NCI-H526 (cell line): ENCODE measurements at regions not wholly inside any gene's neighbourhood (a gene's known extent, or its start where the extent isn't known, plus 50 kb on each side); places are given as distances from the start of the nearest gene placed in this dataset.
A peak's percentile ranks its signal among the peaks of the same experiment; 100 is the strongest.

ENCODE experiments used
- DNase-seq, 2 experiments: peaks; one replicate each; lab custom pipeline; 2025; lab: John Stamatoyannopoulos, UW

DNA sequence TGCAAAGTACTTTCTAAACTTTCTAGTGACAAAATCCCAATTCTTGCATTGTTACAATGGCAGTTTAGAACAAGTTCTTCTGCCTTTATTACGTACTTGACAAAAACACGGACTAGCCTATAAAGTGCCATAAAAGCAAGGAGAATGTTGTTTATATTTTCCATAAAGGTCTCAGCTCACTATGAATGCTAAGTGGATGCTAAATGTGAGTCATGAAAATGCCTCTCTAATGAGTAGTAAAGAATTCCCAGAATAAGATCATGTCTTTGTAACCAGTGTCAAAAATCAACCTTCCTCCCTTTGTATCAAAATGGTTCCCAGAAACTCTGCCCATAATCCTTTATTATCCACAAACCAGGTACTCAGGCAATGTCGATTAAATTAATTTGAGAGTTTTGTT is 539.8 kb upstream of the SLIT2 start:
- no peak for DNase-seq

DNA sequence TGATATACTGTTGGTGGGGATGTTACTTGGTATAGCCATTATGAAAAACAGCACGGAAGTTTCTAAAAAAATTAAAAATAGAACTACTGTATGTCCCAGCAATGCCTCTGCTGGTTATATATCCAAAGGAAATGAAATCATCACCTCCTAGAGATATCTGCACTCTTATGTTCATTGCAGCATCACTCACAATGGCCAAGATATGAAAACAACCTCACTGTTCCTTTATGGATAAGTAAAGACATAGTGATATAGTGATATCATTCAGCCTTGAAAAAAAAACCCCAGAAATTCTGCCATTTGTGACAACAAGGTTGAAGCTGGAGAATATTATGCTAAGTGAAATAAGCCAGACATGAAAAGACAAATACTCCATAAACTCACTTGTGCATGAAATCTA is 543.8 kb upstream of the SLIT2 start:
- peak; percentile 21 to 48 for DNase-seq

DNA sequence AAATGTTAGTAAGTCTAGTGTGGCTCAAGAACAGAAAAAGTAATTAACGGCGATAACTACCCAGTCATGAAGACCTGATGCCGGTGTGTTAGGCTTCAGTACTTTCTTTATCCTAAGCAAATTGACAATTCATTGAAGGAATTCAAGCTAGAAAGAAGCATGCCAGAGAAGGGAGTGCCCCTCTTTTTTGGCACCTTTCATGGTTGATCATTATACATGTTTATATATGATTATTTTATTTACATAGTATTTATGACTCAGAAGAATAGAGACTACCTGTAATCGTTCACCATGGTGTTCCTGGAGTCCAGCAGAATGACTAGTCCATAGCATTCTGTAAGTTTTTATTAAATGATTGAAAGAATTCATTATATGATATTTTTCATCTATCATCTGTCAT is 548.3 kb upstream of the SLIT2 start:
- DNase-seq: no peak

DNA sequence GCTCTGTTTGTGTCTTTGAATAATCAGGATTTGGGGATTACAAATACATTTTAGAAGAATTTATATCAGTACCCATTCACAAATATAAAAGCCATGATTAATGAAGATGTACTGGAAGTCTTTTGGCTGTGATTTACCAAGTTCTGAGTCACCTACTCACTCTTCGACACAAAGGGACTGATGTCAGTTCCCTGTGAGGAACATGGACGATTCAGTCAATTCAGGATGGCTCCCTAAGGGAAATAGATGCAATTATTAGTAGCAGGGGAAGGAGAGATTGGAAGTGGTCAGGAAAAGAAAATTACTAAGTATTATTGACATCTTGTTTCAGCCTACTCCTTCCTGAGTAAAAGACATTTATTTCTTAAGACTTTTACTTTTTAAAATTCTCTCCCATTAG is 550.7 kb upstream of the SLIT2 start:
- DNase-seq: no peak

DNA sequence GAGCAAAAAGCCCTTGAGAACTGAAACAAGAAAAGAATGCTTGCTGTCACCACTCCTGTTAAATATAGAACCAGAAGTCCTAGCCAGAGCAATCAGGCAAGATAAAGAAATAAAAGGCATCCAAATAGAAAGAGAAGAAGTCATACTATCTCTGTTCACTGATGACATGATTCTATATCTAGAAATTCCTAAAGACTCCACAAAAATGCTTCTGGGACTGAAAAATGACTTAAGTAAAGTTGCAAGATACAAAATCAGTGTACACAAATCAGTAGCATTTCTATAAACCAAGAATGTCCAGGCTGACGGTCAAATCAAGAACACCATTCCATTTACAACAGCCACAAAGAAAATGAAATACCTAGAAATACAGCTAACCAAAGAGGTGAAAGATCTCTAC is 552.7 kb upstream of the SLIT2 start:
- DNase-seq: no peak

DNA sequence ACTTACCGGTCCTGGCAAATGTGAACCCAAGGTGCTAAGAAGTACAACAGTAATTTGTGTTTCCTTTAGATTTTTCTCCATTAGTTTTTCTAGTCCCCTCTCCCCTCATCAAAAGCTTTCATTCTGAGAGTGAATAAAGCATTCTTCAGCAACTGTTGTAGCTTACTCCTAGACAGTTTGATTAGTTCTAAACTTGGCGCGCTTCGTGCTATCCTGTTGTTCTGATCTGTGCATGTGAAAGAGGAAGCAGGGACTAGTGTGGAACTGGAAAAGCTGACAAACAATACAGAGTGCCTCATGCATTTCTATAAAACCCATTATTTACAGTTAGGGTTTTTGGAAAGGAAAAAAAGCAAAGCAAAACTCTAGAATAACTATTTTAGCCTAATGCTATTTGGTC is 556.9 kb upstream of the SLIT2 start:
- DNase-seq: no peak

DNA sequence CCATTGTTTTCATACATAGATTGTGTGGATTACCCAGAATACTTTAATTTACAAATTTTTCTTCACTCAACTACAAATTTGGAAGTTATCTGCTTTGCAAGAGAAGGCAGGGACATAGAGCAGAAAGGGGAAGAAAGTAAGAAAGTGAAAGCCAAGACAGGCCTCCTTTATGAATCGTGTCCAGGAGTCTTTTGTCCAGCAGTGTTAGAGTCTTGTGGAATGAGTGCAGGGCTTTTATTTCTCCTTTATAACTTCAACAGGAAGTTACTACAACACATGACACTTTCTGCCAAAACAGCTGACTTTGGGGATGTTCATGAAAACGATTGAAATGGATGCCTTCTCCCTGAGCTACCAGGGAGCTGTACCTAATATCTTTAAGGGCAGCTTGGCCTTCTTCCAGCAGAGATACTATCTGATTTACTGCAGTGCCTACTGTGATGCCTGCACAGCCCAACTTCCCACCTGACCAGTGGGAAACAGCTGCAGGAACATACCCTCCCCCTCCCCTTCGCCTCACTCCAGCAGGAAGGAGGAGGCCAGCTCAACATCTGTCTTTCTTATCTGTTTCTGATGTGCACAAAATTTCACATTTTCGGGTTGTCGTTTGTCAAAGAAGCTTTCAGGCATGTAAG is 557.7 kb upstream of the SLIT2 start:
- DNase-seq: no peak

DNA sequence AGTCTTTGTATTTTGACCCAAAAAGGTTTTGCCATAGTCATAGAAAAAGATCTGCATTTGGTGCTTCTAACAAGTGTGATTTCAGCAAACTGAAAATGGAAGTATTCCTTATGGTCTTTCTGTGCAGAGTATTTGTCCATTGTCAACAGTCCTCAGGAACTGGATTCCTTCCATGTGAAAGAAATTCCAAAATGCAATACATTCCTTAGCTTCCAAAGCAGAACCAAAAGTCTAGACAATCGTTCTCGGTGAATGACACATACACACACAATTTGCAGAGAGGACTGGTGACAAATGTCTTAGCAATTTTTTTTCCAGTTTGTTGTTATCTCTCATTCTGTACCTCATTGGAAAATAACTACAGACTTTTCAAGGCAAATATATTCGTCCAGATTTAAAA is 562.2 kb upstream of the SLIT2 start:
- DNase-seq: no peak

DNA sequence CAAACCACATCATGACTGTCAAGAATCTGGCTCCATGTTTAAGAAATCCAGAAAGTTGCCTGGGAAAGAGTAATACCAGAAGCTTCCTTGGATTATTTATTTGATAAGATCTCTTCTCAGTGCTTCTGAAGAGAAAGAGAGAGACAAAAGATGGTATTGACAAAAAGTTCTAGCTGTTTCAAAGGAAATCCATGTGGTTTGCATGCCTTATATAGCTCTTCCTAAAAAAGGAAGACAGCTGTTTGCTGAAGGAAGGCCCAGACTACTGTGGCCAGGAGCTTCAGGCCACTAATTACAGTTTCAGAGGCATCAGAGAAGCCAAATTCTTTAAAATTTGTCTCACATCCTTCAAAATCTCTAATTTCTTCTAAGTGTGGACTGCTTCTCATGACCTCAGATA is 565.2 kb upstream of the SLIT2 start:
- DNase-seq: no peak

DNA sequence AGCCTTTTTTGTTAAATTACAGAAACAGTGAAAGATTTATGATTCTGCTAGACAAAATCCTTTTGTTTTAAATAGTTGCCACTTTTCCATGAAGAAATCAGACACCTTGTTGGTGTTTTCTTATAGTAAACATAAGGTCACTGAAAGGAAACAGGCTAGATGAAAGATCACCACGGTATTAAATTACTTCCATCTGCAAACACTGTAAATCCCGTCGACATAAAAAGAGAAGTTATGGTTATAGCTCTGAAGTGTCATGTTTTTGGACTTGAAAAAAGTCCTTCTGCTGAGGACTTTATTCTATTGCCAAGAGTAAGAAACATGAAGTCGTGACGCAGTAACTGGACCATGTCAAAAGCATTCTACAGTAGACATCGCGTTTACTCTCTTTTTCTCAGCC is 567.6 kb upstream of the SLIT2 start:
- DNase-seq: no peak

DNA sequence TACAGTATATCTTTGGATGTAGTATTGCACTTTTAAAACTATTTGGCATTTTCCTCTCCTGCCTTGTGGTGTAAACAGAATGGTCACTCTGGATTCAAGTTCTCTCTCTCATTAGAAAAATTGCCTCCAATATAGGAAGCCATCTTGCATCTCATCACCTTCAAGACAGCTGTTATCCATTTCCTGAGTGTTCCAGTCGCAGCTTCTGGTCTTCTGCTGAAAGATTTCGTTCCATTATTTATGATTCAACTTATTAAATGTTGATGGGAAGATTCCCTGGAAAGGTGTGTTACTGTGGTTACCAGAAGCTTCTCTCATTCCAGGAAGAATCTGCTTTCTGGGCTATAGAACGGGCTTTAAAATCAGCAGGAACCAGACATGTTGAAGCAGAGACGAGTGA is 568.3 kb upstream of the SLIT2 start:
- no peak for DNase-seq

DNA sequence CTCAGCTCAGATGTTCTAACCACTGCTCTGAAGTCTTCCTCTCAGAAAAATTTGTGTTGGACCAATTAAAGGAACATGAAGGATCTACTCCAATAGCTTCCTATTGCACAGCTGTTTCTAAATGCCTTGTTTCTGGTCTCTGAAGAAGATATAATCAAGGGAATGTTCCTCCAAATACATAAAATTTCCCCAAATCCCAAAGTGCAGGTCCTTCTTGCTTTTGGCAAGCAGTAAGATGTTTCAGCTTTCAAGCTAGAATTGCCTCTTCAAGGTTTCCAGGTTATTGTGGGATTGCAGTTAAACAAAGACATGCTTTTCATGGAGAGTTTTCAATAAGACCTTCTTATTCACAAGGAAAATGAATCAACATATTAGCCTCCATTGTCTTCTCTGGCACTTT is 574.5 kb upstream of the SLIT2 start:
- no peak for DNase-seq

DNA sequence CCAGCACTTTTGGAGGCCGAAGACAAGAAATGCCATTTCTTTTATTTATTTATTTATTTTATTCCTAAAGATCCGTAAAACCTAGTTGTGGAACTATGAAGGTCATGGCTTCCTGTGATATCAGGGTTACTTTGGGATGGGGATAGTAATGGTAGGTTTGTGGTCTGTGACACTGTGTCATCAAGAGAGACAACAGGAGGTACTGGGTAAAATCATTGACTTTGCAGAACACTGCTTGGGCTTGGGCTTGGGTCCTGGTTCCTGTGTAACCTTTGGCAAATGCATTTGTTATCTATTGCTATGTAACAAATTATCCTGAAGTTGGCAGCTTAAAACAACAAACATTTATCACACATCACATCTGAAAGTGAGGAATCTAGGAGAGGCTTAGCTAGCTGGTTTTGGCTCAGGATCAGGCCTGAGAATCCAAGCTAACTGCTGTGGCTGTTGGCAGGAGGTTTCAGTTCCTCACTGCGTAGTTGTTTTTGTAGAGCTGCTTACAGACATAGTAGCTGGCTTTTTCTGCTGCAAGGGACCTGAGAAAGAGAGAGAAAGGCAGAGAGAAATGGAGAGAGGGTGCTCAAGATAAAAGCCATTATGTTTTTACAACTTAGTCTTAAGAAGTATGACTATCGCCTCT is 576.4 kb upstream of the SLIT2 start:
- no peak for DNase-seq

DNA sequence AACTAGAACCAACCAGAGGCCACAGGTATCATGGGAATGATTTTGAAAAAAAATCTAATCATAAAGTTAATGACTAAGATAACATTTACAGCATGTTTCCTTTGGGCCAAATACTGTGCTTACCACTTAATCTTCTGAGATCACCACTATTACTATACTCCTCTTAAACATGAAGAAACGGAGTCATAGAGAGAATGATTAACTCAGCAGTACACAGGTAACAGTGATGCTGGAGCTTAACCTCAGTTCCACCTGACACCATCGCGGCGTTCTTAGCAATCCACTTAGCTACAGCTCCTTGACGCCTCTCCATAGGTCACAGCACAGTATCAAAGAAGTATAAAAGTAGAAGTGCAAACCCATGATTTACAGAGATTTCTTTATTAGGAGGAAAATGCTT is 592.6 kb upstream of the SLIT2 start:
- DNase-seq: no peak

DNA sequence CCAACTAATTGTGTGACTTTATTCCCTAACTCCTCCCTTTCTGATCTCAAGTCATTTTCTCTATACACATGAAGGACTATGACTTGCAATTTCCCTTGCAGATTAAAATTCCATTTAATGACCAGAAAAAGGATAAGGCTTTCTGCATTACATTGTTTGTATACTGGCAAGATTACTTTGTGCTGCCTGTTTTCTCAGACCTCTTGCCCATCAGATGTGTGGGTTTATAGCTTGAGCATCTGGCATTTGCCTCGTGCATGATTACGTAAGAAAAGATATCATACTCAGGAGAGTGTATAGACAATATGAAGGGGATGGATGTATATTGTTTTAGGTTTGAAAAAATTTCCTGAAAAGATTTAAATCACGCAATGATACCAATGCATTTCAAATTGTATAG is 593.8 kb upstream of the SLIT2 start:
- DNase-seq: no peak

DNA sequence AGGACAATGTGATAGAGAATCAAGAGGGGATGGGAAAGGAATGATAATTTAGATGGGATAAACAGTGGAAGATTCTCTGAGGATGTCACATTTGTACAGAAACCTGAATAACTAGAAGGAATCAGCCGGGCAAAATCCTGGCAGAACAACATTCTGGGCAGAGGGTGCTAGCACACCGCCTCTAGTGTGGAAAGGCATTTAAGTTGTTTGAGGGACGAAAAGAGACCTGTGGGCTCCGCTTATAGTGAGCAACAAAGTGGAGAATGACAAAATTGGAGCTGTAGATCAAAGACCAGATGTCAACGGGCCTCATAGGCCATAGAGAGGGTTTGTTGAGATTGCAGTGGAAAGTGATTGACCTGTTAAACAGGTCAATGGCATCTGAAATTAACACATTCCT is 596.0 kb upstream of the SLIT2 start:
- no peak for DNase-seq

DNA sequence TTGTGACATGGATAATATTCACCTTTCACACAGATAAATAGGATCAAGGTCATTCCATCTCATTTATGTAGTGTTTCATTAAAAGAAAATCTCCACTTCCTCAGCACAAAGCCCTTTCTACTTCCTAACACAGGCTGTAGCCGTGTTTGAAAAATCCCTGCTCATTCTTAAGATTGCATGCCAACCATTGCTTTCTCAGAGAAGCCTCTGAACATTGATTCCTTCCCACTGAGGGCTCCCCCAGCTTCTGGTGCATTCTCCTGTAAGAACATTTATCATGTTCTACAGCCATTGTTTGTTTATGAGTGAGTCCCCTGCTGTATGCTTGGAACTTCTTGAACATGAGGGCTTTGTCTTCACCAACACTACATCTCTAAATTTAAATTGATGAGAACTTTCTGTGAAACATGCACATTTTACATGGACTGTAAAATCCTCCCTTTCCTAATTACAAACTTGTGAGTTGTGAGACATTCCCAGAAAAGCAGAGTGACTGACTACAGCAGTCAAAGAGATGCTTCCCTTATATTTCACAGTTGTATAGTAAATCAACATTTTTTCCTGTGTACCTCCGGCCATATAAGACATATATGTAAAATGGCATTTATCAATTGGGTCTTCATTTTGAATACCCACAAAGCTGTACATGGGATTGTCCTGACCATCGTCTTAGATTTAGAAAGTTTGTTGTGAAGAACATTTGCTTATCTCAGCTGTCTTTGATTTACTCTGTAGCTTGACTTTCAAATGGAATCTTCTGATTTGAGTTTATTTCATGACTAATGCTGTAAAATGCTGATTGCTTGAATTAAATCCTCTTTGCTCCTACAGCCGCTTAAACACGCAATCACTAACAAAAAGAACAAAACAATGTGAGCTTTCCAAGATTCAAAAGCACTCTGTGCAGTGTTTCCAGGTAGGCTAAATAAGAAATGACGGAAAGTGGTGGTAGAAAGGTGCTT is 600.5 kb upstream of the SLIT2 start:
- DNase-seq: no peak

DNA sequence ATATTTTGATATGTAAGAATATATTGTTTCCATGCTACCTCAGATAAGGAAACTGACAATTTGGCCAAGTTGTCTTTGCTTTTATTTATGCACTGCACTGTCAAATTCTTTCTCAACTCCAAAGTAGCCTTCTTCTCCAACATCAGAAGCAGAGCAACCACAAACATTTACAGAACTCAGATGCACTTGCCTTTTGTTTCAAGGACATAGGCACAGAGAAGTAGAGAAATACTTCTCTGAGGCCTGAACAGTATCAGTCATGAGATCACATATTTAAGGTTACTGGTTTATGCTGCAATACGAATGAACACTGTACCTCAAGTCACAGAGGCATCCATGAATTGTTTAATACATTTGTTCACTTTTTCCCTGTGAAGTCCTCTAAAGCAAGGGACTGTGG is 606.1 kb upstream of the SLIT2 start:
- no peak for DNase-seq

DNA sequence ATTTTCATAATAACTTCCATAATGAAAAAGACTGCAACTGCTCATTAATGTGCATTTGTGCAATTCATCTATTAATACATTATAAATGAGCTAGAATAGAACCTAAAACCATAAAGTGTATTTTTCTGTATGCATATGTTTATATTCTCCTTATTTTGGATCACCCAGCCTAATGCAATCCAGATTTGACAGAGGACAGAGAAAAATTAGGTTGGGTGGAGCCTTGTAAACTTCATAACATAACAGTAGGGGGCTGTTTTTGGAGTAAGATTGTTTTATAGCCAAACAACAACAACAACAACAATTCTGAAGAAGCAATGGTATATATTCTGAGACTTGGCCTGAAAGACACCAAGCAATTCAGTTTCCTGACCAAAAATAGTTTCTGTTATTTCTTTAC is 615.3 kb upstream of the SLIT2 start:
- no peak for DNase-seq

DNA sequence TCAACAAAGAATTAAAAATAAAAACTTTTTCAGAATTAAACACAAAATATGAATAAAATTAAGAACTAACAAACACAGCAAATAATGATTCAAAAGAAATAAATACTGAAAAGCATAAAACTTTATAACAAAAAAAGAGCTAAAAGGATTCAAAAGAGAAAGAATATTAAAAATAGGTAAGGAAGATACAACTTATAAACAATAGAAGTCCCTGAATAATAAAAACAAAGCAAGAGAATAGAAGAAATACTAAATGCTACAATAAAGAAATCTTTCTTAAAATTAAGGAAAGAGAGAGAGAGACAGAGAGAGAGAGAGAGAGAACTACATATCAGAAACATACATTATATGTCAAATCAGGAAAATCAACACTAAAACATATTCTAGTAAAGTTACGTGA is 619.9 kb upstream of the SLIT2 start:
- DNase-seq: no peak

DNA sequence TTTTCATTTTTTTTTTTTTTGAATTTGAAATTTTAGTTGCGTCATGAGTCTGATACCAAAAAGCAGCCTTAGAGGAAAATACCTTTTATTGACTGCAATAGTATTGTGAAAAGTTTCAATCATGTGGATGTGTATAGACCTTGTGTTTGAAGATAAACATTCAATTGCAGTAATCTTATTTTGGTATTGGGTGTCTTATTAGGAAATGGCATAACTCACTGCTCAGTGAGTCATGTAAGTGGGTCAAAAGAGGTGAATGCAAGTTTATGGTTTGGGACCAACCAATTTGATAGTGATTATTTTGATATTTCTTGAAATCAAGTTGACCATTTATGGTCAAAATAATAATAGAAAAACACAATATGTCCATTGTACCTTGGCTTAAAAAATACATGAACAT is 627.8 kb upstream of the SLIT2 start:
- no peak for DNase-seq

DNA sequence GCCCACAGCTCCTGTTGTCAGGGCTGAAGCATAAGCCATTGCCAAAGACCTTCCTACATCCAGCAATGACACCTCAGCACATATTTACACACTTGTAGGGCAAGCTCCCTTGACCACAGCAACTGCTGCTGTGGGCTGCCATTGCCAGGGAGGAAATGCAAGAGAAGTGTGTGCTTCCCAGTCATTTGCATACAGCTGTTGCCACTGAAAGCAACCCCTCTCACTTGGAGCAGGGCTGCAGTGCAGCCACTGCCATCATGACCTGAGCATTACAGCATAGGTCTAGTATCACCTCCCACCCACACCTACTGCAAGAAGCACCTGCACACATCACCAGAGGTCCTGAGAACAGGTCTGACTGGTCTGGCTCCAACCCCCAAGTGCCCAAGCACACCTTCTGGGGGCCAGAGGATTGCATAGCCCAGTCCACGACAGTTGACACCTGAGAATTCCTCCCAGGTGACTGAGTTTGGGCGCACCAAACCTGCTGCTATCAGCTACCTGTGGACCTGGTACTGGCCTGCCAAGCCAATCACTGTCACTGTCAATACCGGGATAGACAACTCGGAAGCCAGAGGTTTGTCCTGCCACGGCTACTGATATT is 636.5 kb upstream of the SLIT2 start:
- peak; percentile 53 to 70 for DNase-seq

DNA sequence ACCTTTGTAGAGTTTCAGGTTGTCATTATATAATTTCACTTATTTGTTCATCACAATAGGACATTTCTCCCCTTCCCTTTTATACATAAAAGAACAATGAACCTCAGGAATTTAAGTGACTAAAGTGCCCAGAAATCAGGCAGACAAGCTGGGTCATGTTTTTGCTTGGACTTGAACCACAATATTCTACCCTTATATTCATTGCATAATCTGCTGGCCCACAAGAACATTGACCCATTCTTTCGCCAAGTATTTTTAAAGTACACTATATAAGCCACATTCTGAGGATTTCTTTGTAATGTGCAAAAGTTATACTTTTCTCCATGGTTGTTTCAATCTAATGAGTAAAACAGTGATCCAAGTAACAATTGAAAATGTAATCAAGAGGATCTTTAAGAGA is 637.5 kb upstream of the SLIT2 start:
- no peak for DNase-seq
